A673 (cell line): ENCODE measurements at regions not wholly inside any gene's neighbourhood (a gene's known extent, or its start where the extent isn't known, plus 50 kb on each side); places are given as distances from the start of the nearest gene placed in this dataset.
"Not testable (repeated sequence)": the region's sequence is repeated elsewhere in the genome, so short reads cannot be mapped to it uniquely, and the experiment has no call there.

Experiments
- EZH2 ChIP-seq: fragments of 200-600 bp; sonication (generic); IDR thresholded peaks from 2 replicates; pipeline ENCODE4 v1.6.1; 2017; ENCODE audit warnings: borderline replicate concordance, low read depth, mild to moderate bottlenecking, mixed read lengths, antibody characterized with exemption, low read length; ENCODE audit not compliant: poor library complexity, severe bottlenecking
- TF ChIP-seq, protein P1 (sequence below): fragments of 300-800, 200-600 bp; sonication (generic); conservative IDR thresholded peaks from 2 replicates; pipeline ENCODE4 v1.5.1; 2017; ENCODE audit warnings: low read depth, mild to moderate bottlenecking, antibody characterized with exemption, low read length, moderate library complexity, mixed read lengths

DNA sequence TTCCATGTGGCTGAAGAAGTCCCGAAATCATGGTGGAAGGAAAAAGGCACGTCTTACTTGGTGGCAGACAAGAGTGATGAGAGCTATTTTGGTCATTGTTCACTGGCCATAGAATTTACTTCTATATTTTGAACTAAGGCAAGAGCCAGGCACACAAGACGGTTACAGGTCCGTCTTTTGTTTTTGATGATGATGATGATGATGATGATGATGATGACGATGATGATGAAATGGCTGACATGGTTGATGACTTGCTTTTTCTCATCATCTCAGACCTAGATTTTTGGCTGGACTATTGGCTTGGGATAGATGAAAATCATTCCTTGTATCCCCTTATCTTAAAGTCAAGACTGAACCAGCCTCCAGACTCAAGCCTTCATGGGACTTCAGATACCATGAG, 88.7 kb upstream of the ZNF195 start:
- TF ChIP-seq EZH2: not testable (repeated sequence)
- TF ChIP-seq, protein P1, sequence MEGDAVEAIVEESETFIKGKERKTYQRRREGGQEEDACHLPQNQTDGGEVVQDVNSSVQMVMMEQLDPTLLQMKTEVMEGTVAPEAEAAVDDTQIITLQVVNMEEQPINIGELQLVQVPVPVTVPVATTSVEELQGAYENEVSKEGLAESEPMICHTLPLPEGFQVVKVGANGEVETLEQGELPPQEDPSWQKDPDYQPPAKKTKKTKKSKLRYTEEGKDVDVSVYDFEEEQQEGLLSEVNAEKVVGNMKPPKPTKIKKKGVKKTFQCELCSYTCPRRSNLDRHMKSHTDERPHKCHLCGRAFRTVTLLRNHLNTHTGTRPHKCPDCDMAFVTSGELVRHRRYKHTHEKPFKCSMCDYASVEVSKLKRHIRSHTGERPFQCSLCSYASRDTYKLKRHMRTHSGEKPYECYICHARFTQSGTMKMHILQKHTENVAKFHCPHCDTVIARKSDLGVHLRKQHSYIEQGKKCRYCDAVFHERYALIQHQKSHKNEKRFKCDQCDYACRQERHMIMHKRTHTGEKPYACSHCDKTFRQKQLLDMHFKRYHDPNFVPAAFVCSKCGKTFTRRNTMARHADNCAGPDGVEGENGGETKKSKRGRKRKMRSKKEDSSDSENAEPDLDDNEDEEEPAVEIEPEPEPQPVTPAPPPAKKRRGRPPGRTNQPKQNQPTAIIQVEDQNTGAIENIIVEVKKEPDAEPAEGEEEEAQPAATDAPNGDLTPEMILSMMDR: not testable (repeated sequence)
